Retinal pigment epithelial cell (primary cell): ENCODE measurements at regions not wholly inside any gene's neighbourhood (a gene's known extent, or its start where the extent isn't known, plus 50 kb on each side); places are given as distances from the start of the nearest gene placed in this dataset.

ENCODE experiments used
- DNase-seq: peaks from one replicate; pipeline ENCODE4 v3.0.0-alpha.2; 2010; ENCODE audit warnings: low read depth
- H3K4me3 ChIP-seq: 2 replicates; pipeline ENCODE4 v1.5.1; 2011; ENCODE audit warnings: mild to moderate bottlenecking, low read length, control low read depth, moderate library complexity
- CTCF ChIP-seq: conservative IDR thresholded peaks from 2 replicates; pipeline ENCODE4 v1.5.1; 2011; ENCODE audit warnings: low read depth, low read length, control low read depth, inconsistent platforms

- H3K4me3 ChIP-seq = no peak overlapping the region
- TF ChIP-seq CTCF = no peak
- DNase-seq = no peak
Observed at GRCh38 chr6:40802481-40802880, 215.3 kb upstream of the LRFN2 start.

- no peak for DNase-seq
- H3K4me3 ChIP-seq = no peak overlapping the region
- no peak for TF ChIP-seq CTCF
Observed at GRCh38 chr6:40799296-40800140, 212.4 kb upstream of the LRFN2 start.

GRCh38 chr6:40798069-40798770, 211.1 kb upstream of the LRFN2 start:
- H3K4me3 ChIP-seq = no peak overlapping the region
- no peak for TF ChIP-seq CTCF
- DNase-seq = no peak

- H3K4me3 ChIP-seq = no peak overlapping the region
- DNase-seq = no peak
- no peak for TF ChIP-seq CTCF
Observed at GRCh38 chr6:40796260-40797221, 209.4 kb upstream of the LRFN2 start.

- TF ChIP-seq CTCF = no peak
- DNase-seq = no peak
- no peak overlapping the region for H3K4me3 ChIP-seq
Observed at GRCh38 chr6:40794586-40794985, 207.4 kb upstream of the LRFN2 start.

GRCh38 chr6:40792183-40792582, 205.0 kb upstream of the LRFN2 start:
- no peak for DNase-seq
- H3K4me3 ChIP-seq = no peak overlapping the region
- no peak for TF ChIP-seq CTCF
